ENCODE measurements at regions not wholly inside any gene's neighbourhood (a gene's known extent, or its start where the extent isn't known, plus 50 kb on each side); places are given as distances from the start of the nearest gene placed in this dataset.

- TF ChIP-seq CTCF (conservative IDR thresholded peaks at IDR 0.05) (no peak), EZH2 (IDR thresholded peaks at IDR 0.05; ENCODE audit: low read depth) (no peak)
Measured at GRCh38 chr9:87093777-87094176, 146.5 kb upstream of the GAS1 start.
